CD14-positive monocyte (primary cell): ENCODE measurements at regions not wholly inside any gene's neighbourhood (a gene's known extent, or its start where the extent isn't known, plus 50 kb on each side); places are given as distances from the start of the nearest gene placed in this dataset.
"Not testable (repeated sequence)": the region's sequence is repeated elsewhere in the genome, so short reads cannot be mapped to it uniquely, and the experiment has no call there.

ENCODE experiments used
- DNase-seq, 3 donors: peaks; one replicate each; pipeline ENCODE4 v3.0.0-alpha.2; 2011 to 2022
- H2AFZ ChIP-seq: 2 replicates; pipeline ENCODE4 v1.6.0; 2012; ENCODE audit warnings: mild to moderate bottlenecking, low read depth, low read length, inconsistent platforms; ENCODE audit not compliant: insufficient read depth, poor library complexity, severe bottlenecking
- H3K27ac ChIP-seq, 2 donors: 1 replicate in 1 of 2; 2 replicates in 1 of 2; pipeline ENCODE4 v1.5.1; 2012 to 2013; ENCODE audit warnings: low read length in 2 of 2, control low read depth in 1 of 2, inconsistent platforms in 1 of 2, low read depth in 1 of 2, mild to moderate bottlenecking in 1 of 2
- H3K27me3 ChIP-seq, 2 donors: one replicate each; pipeline versions ENCODE4 v1.6.0 to v1.6.1; 2011 to 2013; ENCODE audit warnings: low read length in 2 of 2; ENCODE audit not compliant: control insufficient read depth in 2 of 2, insufficient read depth in 2 of 2
- H3K36me3 ChIP-seq, 2 donors: replicated peaks in 1 of 2; 1 replicate in 1 of 2; 2 replicates in 1 of 2; pipeline versions ENCODE4 v1.5.1 to v1.6.1; 2012 to 2013; ENCODE audit warnings: low read length in 2 of 2, control low read depth in 1 of 2, inconsistent platforms in 1 of 2, mild to moderate bottlenecking in 1 of 2; ENCODE audit not compliant: insufficient read depth in 2 of 2, control insufficient read depth in 1 of 2
- H3K4me1 ChIP-seq, 2 donors: 1 replicate in 1 of 2; 2 replicates in 1 of 2; pipeline versions ENCODE4 v1.5.1 to v1.6.1; 2012 to 2013; ENCODE audit warnings: low read length in 2 of 2, control low read depth in 1 of 2, inconsistent platforms in 1 of 2, mild to moderate bottlenecking in 1 of 2, moderate library complexity in 1 of 2; ENCODE audit not compliant: insufficient read depth in 2 of 2, control insufficient read depth in 1 of 2
- H3K4me2 ChIP-seq: replicated peaks from 2 replicates; pipeline ENCODE3; 2012; ENCODE audit warnings: low read length, moderate library complexity, mild to moderate bottlenecking; ENCODE audit not compliant: poor library complexity, severe bottlenecking; ENCODE audit errors: extremely low read depth
- H3K4me3 ChIP-seq, 3 experiments: fragments of 200-600 bp in 1 of 3; sonication (generic) in 1 of 3; replicated peaks in 1 of 3; 1 replicate in 2 of 3; 2 replicates in 1 of 3; pipeline ENCODE4 v1.5.1; 2011 to 2013; ENCODE audit warnings: low read length in 3 of 3, mild to moderate bottlenecking in 3 of 3, control low read depth in 2 of 3, low read depth in 2 of 3, inconsistent platforms in 1 of 3, moderate library complexity in 1 of 3
- H3K79me2 ChIP-seq: 2 replicates; pipeline ENCODE4 v1.6.0; 2012; ENCODE audit warnings: mild to moderate bottlenecking, control low read depth, inconsistent platforms, low read length, moderate library complexity; ENCODE audit not compliant: insufficient read depth
- H3K9ac ChIP-seq: 2 replicates; pipeline ENCODE4 v1.6.0; 2017; ENCODE audit warnings: low read length, mild to moderate bottlenecking; ENCODE audit not compliant: insufficient read depth, poor library complexity, severe bottlenecking
- H3K9me3 ChIP-seq, 2 donors: replicated peaks in 1 of 2; 1 replicate in 1 of 2; 2 replicates in 1 of 2; pipeline versions ENCODE4 v1.5.1 to v1.6.1; 2012 to 2013; ENCODE audit warnings: low read length in 2 of 2, control low read depth in 1 of 2; ENCODE audit not compliant: control insufficient read depth in 1 of 2, insufficient read depth in 1 of 2
- H4K20me1 ChIP-seq: 2 replicates; pipeline ENCODE4 v1.6.0; 2012; ENCODE audit warnings: mild to moderate bottlenecking, low read length, control low read depth, moderate library complexity; ENCODE audit not compliant: insufficient read depth
- H3K27ac Mint-ChIP-seq, 7 donors: one replicate each; pipeline ENCODE4 v1.8.0; 2020; ENCODE audit warnings: mild to moderate bottlenecking in 7 of 7, mixed read lengths in 7 of 7, moderate library complexity in 6 of 7, inconsistent platforms in 2 of 7
- H3K27me3 Mint-ChIP-seq, 3 donors: one replicate each; pipeline ENCODE4 v1.8.0; 2021 to 2022; ENCODE audit warnings: low read depth in 3 of 3, mild to moderate bottlenecking in 3 of 3, mixed read lengths in 3 of 3, moderate library complexity in 3 of 3, inconsistent platforms in 1 of 3
- H3K36me3 Mint-ChIP-seq, 2 donors: one replicate each; pipeline ENCODE4 v1.8.0; 2020; ENCODE audit warnings: mixed read lengths in 2 of 2, inconsistent platforms in 1 of 2, mild to moderate bottlenecking in 1 of 2
- H3K4me1 Mint-ChIP-seq: one replicate; pipeline ENCODE4 v1.8.0; 2020; ENCODE audit warnings: mild to moderate bottlenecking, mixed read lengths
- H3K4me3 Mint-ChIP-seq, 2 donors: one replicate each; pipeline ENCODE4 v1.8.0; 2020; ENCODE audit warnings: mild to moderate bottlenecking in 2 of 2, mixed read lengths in 2 of 2, moderate library complexity in 1 of 2
- H3K9me3 Mint-ChIP-seq, 7 donors: one replicate each; pipeline ENCODE4 v1.8.0; 2020 to 2022; ENCODE audit warnings: mixed read lengths in 7 of 7, mild to moderate bottlenecking in 6 of 7, moderate library complexity in 6 of 7, inconsistent platforms in 2 of 7
- WGBS: methylation state at CpG from one replicate; pipeline ENCODE4 v1.1.5; 2013; ENCODE audit warnings: missing lambda C conversion rate; ENCODE audit not compliant: insufficient coverage; 5-methylcytosine and 5-hydroxymethylcytosine counted together
- intact Hi-C, 2 donors: fragments of 100-400 bp; cut with micrococcal nuclease; formaldehyde crosslinking; loops; one replicate each; pipeline versions ENCODE4 v1.15.0 to v1.15.1; 2023

DNA sequence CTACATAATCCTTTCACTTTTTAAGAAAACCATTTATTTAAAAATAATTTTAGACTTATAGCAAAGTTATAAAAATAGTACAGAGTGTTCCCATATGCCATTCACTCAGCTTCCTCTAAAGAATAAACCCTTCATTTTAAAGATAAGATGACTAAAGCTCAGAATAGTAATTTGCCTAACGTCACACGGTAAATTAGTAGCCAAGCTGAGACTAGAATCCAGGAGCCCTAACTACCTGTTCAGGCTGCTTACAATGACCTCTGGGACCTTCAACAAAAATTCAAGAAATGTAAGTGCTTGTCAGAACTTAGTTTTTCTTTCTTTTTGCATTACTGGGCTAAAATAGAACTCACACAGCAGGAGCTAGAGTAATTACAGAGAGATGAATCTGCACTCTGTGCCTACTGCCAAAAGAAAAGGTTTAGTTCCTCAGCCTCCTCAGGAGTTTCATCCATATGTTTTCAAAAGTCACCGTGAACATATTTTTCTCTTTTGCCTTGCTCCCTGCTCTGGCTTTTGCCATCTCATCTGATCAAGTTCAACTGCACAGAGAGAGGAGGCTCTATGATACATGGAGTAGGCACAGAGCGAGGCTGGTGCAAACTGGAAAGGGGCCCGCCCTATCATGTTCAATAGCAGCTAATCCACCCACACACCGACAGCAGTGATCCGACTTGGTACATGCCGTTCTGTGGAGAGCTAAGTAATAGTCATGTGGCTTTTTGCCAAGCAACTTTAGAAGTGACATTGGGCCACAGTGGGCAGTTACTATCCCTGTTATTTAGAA is 112.7 kb upstream of the SEC22B start:
- H3K27me3 ChIP-seq, H3K36me3 ChIP-seq, H3K27ac ChIP-seq, H3K4me3 Mint-ChIP-seq, H3K9me3 Mint-ChIP-seq, H3K27ac Mint-ChIP-seq, H3K9me3 ChIP-seq, DNase-seq, H3K36me3 Mint-ChIP-seq, H3K4me3 ChIP-seq, H3K4me2 ChIP-seq, H3K4me1 ChIP-seq, H3K9ac ChIP-seq, H3K79me2 ChIP-seq, H3K4me1 Mint-ChIP-seq, H4K20me1 ChIP-seq, H3K27me3 Mint-ChIP-seq, H2AFZ ChIP-seq, intact Hi-C loops: not testable (repeated sequence)
- WGBS: no CpG with 5 or more reads among the region's 8 CpGs

DNA sequence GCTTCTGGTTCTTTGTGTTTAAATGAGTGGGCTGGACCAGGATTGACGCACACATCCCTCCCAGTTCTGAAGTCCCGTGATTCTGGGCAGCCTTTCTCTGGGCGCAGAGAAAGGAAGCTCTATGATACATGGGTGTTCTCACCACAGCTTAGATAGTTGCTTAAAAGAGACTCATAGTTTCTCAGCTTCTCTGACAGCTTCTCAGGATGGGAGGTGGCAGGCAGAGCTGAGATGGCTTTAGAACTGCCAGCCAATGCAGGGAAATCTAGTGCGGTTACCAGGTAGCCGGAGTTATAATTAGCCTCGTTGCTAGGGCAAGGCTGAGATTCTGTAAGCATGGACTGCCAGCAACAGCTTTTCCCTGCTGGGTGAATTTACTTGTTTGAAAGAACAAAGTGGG is 111.8 kb upstream of the SEC22B start:
- H3K27ac Mint-ChIP-seq, H3K4me1 ChIP-seq, H4K20me1 ChIP-seq, H3K36me3 Mint-ChIP-seq, intact Hi-C loops, DNase-seq, H3K27me3 Mint-ChIP-seq, H3K27me3 ChIP-seq, H3K4me3 Mint-ChIP-seq, H3K4me2 ChIP-seq, H3K36me3 ChIP-seq, H2AFZ ChIP-seq, H3K27ac ChIP-seq, H3K4me3 ChIP-seq, H3K79me2 ChIP-seq, H3K9me3 Mint-ChIP-seq, H3K4me1 Mint-ChIP-seq, H3K9me3 ChIP-seq, H3K9ac ChIP-seq: not testable (repeated sequence)
- WGBS: no CpG with 5 or more reads among the region's 6 CpGs

DNA sequence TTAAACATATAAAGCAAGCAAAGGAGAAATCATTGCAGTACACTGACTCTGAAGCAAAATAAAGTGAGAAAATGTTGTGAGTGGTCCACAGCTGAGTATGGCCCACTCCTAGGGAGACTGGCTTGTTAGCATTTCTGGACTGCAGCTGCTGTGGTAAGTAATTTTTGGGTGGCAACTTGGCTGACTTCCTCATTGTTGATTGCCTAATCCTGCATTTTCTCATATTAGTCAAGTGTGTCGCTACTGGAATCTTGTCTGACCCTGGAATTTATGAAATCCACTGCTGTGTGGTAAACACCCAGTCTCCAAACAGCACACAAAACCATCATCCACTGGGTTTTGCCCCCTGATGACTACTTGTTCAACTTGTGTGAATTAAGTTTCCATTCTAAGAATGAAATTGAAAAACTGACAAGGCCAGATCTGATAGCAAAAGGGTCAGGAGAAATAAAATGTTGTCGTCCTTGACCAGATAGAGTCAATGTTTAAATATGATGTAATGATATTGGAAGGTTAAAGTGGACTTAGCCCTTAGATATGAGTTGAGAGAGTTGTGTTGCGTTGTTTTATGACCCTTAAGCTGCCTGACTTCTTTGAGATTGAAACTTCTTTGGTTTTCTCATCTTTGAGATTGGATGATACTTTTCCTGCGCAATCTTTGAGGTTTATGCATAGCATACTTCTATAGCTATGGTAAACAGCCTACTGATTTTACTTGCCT is 106.6 kb upstream of the SEC22B start:
- H3K9me3 ChIP-seq, intact Hi-C loops, H4K20me1 ChIP-seq, H3K4me3 ChIP-seq, H3K9ac ChIP-seq, H3K79me2 ChIP-seq, H3K27ac ChIP-seq, H2AFZ ChIP-seq, H3K36me3 Mint-ChIP-seq, DNase-seq, H3K4me3 Mint-ChIP-seq, H3K4me1 ChIP-seq, H3K36me3 ChIP-seq, H3K27me3 Mint-ChIP-seq, H3K4me1 Mint-ChIP-seq, H3K27ac Mint-ChIP-seq, H3K9me3 Mint-ChIP-seq, H3K27me3 ChIP-seq, H3K4me2 ChIP-seq: not testable (repeated sequence)
- WGBS: no CpG with 5 or more reads among the region's 4 CpGs

DNA sequence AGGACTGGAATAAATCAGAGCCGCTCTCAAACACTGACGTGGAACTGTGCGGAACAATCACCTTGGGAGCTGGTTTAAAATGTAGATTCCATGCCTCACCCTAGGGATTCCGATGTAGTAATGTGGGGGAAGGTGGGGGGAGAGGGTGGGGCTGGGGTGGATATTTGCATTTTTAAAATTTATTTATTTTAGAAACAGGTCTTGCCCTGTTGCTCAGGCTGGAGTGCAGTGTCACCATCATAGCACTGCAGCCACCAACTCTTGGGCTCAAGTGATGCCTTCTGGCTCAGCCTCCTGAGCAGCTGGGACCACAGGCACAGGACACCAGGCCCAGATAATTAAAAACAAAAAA is 101.9 kb upstream of the SEC22B start:
- H3K4me2 ChIP-seq, H3K4me3 ChIP-seq, H3K4me1 ChIP-seq, H3K79me2 ChIP-seq, intact Hi-C loops, H3K27ac Mint-ChIP-seq, H3K4me3 Mint-ChIP-seq, H3K36me3 Mint-ChIP-seq, DNase-seq, H3K27ac ChIP-seq, H3K36me3 ChIP-seq, H3K27me3 Mint-ChIP-seq, H2AFZ ChIP-seq, H3K9me3 Mint-ChIP-seq, H3K4me1 Mint-ChIP-seq, H4K20me1 ChIP-seq, H3K9ac ChIP-seq, H3K9me3 ChIP-seq, H3K27me3 ChIP-seq: not testable (repeated sequence)
- WGBS: no CpG with 5 or more reads among the region's 4 CpGs
